HG03565 (cell line): ENCODE measurements at regions not wholly inside any gene's neighbourhood (a gene's known extent, or its start where the extent isn't known, plus 50 kb on each side); places are given as distances from the start of the nearest gene placed in this dataset.

Experiments used
- ATAC-seq: cut with Tn5 transposase; IDR thresholded peaks from one replicate; pipeline ENCODE4 v1.9.1; 2021; ENCODE audit warnings: mild to moderate bottlenecking, moderate library complexity; ENCODE audit not compliant: unreplicated experiment

- no peak for ATAC-seq
These were observed 976.9 kb downstream of the BRD1 start for GRCh38 chr22:48850658-48851287.

GRCh38 chr22:48849963-48850657 is 977.6 kb downstream of the BRD1 start:
- ATAC-seq = no peak

GRCh38 chr22:48849219-48849912 is 978.3 kb downstream of the BRD1 start:
- no peak for ATAC-seq

- no peak for ATAC-seq
These were observed 981.5 kb downstream of the BRD1 start for GRCh38 chr22:48846200-48846599.

- ATAC-seq = no peak
These were observed 982.2 kb downstream of the BRD1 start for GRCh38 chr22:48845356-48845936.

GRCh38 chr22:48844056-48844675 is 983.5 kb downstream of the BRD1 start:
- no peak for ATAC-seq

GRCh38 chr22:48843640-48844039 is 984.0 kb downstream of the BRD1 start:
- ATAC-seq = no peak

- ATAC-seq = no peak
These were observed 984.7 kb downstream of the BRD1 start for GRCh38 chr22:48842976-48843375.

- no peak for ATAC-seq
These were observed 985.1 kb downstream of the BRD1 start for GRCh38 chr22:48842583-48842945.

- no peak for ATAC-seq
These were observed 985.6 kb downstream of the BRD1 start for GRCh38 chr22:48841881-48842582.

- ATAC-seq = no peak
These were observed 987.3 kb downstream of the BRD1 start for GRCh38 chr22:48840112-48840949.

- no peak for ATAC-seq
These were observed 988.6 kb downstream of the BRD1 start for GRCh38 chr22:48838846-48839730.

GRCh38 chr22:48838376-48838775 is 989.3 kb downstream of the BRD1 start:
- ATAC-seq = no peak

- no peak for ATAC-seq
These were observed 990.2 kb downstream of the BRD1 start for GRCh38 chr22:48837341-48837935.

- no peak for ATAC-seq
These were observed 990.9 kb downstream of the BRD1 start for GRCh38 chr22:48836673-48837340.

GRCh38 chr22:48835857-48836672 is 991.6 kb downstream of the BRD1 start:
- ATAC-seq = no peak

GRCh38 chr22:48835364-48835763 is 992.3 kb downstream of the BRD1 start:
- ATAC-seq = no peak
